ENCODE measurements at regions not wholly inside any gene's neighbourhood (a gene's known extent, or its start where the extent isn't known, plus 50 kb on each side); places are given as distances from the start of the nearest gene placed in this dataset.
A peak's percentile ranks its signal among the peaks of the same experiment; 100 is the strongest.

DNA sequence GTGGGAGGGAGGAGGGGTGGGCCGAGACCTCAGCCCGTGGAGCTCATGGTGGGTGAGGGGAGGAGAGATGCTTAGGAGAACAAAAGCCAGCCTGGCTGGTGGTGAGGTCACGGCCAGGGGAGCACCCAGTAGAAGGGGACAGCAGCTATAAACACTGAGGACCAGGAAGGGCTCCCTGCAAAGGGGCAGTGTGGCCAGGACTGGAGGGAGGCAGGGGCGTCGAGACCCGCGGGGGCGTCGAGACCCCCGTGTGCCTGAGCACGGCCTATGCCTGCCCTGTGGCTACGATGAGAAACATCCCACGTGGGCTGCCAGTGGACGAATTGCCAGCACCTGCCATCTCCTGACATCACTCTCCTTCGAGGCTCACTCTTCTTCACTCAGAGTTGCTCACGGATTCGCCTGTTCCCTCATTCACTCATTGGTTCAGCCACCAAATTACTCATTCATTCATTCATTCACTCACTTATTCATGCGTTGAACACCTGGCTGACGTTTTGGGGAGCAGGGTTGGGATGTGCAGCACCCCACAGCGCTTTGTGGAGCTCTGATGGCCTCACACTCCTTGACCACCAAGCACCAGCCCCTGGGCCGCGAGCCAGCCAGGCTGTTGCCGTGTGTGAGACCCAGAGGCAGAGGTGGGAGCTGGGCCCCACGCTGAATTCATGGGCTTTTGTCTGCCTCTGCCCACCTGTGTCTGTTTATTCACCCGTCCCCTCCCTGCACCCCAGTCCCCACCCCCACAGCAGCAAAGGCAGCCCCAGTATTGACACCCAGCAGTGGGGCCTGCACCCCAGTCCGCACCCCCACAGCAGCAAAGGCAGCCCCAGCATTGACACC, 61.2 kb upstream of the BHLHE23 start:
- no peak for DNase-seq

DNA sequence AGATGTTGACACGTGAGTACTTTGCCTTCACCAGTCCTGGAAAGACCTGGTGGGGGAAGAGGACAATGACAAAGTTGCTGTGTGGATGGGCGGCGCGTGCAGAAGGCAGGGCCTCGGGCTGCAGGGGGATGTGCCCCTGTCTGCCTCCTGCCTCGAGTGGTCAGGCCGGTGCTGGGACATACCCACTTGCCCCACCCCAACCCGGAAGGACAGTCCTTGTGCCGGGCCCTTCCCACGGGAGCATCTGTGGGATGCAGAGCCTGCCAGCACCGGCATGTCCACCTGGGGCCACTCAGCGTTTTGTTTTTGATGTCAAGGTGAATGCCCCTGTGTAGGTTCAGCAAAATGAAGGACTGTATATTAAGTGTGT, 60.5 kb upstream of the BHLHE23 start:
- DNase-seq, result no peak

DNA sequence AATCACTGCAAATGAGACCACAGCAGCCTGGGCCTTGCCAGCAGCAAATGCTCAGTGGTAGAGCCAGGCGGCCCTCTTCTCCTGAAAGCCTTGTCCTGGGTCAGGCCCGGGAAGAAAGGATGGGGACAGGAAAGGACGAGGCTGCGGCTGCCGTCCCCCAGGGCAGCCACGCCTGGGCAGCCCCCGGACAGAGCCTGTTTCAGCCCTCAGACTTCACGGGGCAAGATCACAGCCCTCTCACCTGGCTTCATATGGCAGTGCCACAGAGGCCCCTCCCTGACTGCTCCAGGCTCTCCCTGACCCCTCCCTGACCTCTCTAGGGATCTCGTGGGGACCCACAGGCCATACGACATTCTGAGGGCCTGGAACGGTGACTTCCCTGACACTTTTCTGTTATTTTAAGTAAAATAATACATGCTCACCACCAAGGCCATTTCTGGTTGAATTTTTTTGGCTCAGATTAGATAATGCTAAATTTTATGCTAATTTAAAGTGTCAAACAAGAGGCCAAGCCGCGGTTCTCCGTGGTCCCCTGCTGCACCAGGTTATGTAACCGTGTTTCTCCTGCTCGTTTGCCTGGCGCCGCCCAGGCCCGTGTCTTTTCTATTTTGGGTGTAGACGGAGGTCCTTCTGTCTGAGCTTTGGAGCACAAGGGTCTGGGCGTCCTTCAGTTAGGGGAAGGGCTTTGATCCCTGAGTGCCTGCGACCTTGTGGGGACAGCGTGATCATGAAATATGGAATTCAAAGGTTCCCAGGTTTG, 59.9 kb upstream of the BHLHE23 start:
- DNase-seq, result no peak

DNA sequence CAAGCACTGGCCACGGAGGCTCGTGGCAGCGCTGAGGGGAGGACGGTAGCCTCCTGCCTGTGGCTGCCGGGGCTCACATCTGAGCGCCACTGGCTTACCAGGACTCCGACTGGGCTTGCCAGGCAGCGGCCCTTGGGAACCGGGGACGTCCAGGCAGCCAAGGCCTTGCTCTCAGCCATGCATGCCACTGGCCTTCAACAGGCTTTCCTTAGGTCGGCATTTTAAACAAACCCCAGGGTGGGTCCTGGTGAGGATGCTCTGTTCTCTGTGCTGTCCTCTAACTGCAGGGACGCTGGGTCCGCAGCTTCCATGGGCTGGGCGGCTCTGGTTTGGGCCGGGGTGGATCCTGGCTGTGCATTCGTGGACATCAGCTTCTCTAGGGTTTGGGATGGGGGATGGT, 59.1 kb upstream of the BHLHE23 start:
- no peak for DNase-seq

DNA sequence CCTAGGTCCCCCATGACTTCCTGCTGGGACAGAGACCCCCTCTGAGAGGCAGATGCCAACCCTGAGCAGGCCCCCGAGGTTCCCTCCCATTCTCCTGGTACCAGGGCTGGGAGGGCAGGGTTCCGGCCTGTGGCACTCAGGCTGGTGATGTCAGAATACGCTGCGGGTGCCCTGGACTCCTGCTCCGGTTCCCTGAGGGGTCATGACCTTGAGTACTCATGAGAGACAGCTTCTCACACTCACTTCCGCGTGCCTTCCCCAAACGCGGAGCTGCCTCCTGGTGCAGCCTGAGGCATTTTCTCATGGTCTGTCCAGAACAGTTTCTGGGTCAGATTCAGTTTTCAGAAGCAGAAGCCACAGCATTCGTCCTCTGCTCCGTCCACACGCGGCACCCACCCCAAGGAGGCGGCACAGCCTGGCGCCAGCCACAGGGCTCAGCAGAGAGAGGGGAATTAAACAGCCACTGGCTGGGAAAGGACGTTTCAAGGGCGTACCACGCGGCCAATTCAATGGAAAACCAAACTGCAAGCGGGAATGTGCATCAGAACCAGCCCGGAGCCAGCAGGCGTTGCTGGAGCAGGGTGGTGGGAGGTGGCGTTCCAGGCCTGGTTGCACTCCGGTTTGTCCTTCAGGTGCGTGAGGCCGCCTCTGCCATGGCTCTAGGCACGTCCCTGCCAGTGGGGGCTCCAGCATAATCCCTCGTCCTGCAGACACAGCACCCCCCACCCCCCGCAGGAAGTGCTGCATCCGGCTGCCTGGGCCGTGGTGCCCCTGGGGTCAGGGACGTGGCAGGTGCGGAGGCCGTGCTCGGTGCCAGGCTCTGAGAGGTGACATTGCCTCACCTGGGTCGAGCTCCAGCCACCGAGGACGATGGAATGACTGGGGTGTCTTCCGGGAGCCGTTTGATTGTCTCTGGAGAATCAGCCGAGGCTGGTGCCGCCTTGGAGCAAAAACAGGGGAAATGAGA, 58.3 kb upstream of the BHLHE23 start:
- DNase-seq, result no peak

DNA sequence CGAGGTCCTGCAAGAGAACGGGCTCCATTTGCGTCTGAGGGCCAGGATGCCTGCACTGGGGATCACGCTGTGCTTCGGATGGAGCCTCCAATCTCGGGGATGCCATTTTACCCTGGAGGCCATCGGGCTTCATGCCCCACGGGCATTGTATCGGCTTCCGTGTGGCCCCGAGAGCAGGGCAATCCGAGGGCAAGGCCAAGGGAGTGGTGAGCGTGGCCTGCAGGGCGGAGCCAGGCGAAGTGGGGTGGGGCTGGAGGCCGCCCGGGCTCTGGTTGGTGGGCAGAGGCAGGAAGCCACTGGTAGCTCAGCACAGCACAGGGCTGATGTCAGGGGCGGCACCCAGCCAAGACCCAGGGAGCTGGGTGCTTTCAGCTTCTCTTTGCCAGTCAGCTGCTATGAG, 57.5 kb upstream of the BHLHE23 start:
- no peak for DNase-seq

DNA sequence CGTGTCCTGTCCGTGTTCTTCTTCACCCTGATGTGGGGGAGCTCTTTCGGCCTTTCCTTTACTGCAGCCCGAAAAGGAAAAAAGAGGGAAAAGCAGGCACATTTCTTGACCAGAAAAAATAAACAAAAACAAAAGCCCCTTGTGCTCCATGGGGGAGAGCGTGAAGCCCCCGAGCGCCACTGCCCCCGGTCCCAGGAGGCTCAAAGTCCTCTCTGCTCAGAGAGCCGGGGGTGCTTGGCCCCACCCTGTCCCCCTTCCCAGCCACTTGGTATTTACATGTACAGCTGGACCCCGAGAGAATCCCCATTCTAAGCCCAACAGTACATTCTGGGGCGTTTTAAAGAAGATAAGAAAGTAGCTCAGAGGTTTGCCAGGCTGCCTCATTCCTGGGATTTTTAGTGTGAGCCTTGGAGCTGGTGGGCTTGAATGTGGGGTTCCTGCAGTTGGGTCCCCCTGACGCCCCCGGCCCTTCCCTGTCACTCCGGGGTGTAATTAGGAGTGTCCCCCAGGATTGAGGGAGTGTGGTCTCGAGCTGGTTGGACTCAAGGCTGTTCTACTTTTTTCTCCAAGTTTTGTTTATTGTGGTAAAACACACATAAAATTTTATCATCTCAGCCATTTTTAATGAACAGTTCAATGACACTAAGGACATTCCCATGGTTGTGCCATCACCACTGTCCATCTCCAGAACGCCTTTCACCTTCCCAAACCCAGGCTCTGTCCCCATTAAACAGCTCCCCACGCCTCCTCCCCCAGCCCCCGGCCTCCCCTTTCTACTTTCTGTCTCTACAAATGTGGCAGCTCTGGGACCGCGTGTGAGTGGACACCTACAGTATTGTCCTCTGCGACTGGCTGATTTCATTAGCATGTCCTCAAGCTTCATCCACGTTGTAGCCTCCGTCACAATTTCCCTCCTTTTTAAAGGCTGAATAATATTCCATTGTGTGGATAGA, 55.7 kb upstream of the BHLHE23 start:
- DNase-seq, result no peak

DNA sequence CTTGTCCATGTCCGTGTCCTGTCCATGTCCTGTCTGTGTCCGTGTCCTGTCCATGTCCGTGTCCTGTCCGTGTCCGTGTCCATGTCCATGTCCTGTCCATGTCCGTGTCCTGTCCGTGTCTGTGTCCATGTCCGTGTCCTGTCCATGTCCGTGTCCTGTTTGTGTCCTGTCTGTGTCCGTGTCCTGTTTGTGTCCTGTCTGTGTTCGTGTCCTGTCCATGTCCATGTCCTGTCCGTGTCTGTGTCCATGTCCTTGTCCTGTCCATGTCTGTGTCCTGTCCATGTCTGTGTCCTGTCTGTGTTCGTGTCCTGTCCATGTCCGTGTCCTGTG, 55.0 kb upstream of the BHLHE23 start:
- no peak for DNase-seq

DNA sequence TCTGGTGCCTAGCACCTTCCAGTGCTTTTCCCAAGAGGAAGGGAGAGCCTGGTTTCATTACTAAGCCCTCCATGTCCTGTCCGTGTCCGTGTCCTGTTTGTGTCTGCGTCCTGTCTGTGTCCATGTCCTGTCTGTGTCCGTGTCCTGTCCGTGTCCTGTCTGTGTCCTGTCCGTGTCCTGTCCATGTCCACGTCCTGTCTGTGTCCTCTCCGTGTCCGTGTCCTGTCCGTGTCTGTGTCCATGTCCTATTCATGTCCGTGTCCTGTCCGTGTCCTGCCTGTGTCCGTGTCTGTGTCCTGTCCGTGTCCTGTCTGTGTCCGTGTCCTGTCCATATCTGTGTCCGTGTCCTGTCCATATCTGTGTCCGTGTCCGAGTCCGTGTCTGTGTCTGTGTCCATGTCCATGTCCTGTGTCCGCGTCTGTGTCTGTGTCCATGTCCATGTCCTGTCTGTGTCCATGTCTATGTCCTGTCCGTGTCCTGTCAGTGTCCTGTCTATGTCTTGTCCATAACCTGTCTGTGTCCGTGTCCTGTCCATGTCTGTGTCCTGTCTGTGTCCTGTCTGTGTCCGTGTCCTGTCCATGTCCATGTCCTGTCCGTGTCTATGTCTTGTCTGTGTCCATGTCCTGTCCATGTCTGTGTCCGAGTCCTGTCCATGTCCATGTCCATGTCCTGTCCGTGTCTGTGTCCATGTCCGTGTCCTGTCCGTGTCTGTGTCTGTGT, 54.4 kb upstream of the BHLHE23 start:
- no peak for DNase-seq

DNA sequence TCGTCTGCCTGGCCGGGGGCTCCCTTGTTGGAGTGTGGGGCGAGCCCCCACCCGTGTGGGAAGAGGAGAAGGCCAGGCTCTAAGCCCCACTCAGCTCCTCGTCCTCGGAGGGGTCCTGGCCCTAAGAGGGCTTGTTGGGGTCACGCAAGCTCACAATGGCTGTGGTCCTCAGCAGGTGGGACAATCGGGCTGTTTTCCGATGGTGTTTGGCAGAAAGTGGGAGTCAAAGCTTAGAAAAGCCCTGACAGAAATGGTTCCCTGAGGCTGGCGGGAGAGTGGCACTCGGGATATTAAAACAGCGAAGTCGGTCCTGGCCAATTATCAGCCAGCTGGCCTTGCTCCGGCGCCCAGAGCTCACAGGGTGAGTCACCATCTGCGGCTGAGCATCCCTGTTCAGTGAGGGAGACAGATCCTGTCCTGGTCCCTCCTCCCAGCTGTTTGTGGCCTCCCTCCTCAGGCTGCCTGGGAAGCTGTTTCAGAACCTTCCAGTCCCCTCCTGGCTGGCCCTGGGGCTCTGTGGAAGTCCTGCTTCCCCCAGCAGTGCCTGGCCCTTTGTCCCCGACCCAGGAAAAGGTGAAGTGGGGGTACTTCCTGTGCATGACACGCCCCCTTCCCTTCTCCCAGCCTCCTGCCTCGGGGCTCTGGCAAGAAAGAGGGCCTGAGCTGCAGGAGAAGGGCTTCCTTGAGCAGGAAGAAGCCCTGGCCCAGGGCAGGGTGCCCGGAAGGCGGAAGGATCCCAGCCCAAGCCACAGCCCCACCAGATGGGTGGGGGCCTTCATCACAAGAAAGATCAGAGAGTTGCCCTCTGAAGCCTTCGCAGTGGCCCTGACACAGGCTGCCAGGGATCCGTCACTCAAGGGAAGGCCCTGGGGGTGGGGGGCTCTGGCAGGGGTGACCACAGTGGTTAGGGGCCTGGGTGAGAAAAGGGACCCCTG, 53.6 kb upstream of the BHLHE23 start:
- peak; percentile 47 for DNase-seq

DNA sequence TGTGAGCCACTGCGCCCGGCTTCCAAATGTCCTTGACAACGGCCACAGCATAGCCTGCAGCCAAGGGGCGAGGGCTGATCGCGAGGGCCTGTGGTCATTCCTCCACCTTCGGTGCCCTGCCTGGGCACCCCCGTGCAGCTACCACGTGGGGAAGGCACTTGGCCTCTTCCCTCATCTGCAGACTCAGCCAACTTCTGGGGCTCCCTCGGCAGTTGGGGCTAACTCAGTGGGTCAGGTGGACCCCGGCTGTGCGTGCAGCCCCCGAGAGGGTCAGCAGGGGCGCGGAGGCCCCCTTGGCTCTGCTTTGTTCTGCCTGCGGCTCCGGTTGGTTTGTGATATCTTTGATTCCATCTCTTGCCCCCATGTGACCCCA, 52.9 kb upstream of the BHLHE23 start:
- DNase-seq, result no peak

DNA sequence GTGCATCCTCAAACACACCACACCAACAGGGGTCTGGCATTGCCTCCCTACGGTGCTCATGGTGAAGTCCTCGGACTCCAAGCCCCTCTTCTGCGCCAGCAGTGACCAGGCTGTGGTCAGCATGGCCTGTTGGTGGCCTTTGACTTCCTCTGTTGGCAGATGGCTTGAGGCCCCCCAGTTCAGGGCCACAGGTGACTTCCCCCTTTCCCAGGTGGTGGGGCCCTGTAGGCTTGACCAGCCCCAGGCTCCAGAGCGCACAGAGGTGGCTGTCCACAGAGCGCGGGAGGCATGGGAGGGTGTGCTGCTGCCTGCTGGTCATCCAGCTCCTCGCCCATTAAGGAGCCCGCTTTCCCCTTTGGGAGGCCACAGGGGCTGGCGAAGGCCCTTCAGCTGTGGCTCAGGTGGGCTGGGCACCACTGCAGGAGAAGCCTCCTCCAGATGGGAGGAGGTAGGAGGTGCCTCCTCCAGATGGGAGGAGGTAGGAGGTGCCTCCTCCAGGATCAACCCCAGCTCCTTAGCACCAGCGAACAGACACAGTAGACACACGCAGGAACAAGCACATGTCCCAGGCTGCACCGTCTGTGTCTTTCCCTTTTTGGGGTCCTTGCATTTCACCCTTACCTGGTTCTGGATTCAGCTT, 52.1 kb upstream of the BHLHE23 start:
- DNase-seq, result no peak

DNA sequence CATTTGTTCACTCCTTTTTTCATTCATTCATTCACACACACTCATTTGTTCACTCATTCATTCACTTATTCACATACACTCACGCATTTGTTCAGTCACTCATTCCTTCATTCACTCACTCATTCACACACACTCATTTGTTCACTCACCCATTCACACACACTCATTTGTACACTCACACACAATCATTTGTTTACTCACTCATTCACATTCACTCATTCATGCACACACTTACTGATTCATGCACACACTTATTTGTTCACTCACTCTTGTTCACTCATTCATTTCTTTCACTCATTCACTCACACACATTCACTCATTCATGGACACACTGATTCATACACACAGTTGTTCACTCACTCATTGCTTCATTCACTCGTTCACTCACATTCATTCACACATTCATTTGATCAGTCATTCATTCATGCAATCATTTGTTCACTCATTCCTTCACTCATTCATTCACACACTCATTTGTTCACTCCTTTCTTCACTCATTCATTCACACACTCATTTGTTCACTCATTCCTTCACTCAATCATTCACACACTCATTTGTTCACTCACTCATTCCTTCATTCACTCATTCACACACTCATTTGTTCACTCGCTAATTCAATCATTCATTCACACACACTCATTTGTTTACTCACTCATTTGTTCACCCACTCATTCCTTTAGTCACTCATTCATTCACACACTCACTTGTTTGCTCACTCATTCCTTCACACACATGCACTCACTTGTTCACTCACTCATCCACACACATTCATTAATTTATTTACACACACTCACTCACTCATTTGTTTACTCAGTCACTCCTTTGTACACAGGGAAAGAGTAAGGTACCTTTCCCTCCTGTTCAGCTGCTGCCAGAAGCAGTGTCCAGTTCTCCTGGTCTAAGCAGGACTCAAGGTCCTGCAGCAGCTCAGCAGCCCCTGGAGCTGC, 50.7 kb upstream of the BHLHE23 start:
- no peak for DNase-seq

DNA sequence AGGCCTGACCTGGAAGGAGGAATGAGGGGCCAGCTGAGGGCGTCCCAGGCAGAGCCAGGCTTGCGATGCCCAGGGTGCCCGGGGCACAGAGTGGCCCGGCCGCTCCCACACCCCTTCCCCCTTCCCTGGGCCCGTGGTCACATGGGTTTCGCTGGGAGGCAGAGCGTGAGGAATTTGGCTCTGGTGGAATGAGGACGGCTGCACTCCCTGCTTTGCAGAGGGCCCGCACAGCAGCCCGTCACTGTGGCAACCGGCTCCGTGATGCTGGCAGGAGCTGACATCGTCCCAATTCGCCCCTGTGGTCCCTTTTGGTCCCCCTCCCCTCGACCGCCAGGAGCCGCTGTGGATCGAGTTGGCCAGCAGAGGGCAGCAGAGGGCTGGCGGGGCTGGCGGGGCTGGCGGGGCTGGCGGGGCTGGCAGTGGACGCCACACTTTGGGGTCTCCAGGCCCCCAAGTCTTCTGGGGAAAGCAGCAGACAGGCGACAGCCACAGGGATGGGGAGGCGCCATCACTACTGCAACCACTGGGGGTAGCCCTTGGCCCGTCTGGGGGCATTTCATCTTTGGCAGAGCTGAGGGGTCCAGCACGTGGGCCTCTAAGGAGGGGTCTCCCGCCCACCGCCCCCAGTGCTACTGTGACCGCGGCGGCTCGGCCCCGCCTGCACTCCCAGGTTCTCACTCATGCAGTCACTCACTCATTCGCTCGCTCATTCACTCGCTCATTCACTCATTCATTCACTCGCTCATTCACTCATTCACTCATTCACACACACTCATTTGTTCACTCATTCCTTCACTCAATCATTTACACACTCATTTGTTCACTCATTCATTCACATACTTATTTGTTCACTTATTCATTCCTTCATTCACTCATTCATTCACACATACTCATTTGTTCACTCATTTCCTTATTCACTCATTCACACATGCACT, 49.7 kb upstream of the BHLHE23 start:
- no peak for DNase-seq
